ENCODE measurements at regions not wholly inside any gene's neighbourhood (a gene's known extent, or its start where the extent isn't known, plus 50 kb on each side); places are given as distances from the start of the nearest gene placed in this dataset.

DNA sequence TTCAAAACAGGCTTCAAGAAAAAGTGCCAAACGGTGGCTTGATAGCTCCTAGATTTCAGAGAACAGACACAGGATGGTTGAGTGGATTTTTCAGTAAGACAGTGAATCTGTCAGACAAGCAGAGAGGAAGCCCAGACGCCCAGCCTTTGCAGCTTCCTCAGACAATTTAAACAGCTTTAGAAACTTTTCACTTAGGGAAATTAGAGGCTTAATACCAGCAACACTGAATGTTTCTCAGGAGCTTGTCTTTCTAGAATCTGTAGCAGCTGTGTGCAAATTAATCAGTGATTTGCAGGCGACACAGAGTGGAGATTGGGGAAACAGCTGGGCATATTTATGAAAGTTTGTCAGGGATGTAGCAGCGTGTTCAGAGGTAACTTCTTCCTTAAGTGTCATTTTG is 362.1 kb downstream of the GALC start:
- H3K27ac ChIP-seq = no peak overlapping the region
- H3K27me3 ChIP-seq (replicated peaks) = no peaks in the 10 kb centered on the region
- TF ChIP-seq, protein P1, sequence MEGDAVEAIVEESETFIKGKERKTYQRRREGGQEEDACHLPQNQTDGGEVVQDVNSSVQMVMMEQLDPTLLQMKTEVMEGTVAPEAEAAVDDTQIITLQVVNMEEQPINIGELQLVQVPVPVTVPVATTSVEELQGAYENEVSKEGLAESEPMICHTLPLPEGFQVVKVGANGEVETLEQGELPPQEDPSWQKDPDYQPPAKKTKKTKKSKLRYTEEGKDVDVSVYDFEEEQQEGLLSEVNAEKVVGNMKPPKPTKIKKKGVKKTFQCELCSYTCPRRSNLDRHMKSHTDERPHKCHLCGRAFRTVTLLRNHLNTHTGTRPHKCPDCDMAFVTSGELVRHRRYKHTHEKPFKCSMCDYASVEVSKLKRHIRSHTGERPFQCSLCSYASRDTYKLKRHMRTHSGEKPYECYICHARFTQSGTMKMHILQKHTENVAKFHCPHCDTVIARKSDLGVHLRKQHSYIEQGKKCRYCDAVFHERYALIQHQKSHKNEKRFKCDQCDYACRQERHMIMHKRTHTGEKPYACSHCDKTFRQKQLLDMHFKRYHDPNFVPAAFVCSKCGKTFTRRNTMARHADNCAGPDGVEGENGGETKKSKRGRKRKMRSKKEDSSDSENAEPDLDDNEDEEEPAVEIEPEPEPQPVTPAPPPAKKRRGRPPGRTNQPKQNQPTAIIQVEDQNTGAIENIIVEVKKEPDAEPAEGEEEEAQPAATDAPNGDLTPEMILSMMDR (IDR thresholded peaks at IDR 0.05; ENCODE audit: low read depth, low read length, missing control alignments) = no peak
- H3K36me3 ChIP-seq (replicated peaks) = no peaks in the 10 kb centered on the region
- no peak overlapping the region for H3K4me3 ChIP-seq (ENCODE audit: low read depth, low read length)
- DNase-seq = no peak
- in situ Hi-C loops (cut with HindIII; ENCODE audit: low pct_ligation_motif_present, low sequenced_read_pairs) = no loop called here

DNA sequence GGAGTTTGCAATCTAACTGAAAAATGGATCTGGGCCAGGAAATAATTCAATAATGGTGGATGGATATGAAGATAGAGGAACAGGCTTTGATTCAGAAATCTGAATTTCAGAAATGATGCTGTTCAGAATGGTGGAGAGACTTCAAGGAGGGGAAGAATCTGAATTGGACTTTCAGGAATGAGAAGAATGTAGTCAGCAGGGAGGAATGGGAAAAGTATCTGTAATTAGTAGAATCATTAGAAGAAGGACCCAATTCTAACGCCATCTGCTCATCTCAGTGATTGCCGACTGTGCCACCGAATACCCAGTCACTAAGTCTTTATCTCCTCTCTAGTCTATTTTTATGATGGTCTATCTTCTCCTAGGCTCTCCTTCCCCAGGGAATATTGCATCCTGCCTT is 363.2 kb downstream of the GALC start:
- Histone ChIP-seq H3K27me3 (replicated peaks) (no peaks in the 10 kb centered on the region), H3K4me3 (ENCODE audit: low read depth, low read length) (no peak overlapping the region), H3K36me3 (replicated peaks) (no peaks in the 10 kb centered on the region), H3K27ac (no peak overlapping the region)
- in situ Hi-C loops (cut with HindIII; ENCODE audit: low pct_ligation_motif_present, low sequenced_read_pairs) = no loop called here
- TF ChIP-seq, protein P1 (IDR thresholded peaks at IDR 0.05; ENCODE audit: low read depth, low read length, missing control alignments) = no peak
- DNase-seq = no peak

DNA sequence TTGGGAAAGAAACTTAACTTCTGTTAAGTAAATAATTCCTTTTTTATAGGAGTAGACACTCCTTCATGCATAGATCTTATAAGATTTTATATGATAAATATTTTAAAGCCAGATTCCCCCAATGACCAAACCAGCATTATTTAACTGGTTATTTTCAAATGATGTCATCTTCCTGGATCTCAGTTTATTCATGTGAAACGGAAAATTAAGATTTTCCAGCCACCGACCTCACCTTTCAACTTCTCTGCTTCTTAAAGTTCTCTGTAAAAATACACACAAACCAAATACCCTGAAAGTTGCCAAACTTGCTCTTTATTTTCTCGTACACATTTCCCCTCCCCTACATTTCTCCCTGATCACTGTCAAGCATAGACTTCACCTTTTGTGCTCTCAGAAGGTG is 364.2 kb downstream of the GALC start:
- Histone ChIP-seq H3K4me3 (ENCODE audit: low read depth, low read length) (no peak overlapping the region), H3K27ac (no peak overlapping the region), H3K36me3 (replicated peaks) (no peaks in the 10 kb centered on the region), H3K27me3 (replicated peaks) (no peaks in the 10 kb centered on the region)
- TF ChIP-seq, protein P1 (IDR thresholded peaks at IDR 0.05; ENCODE audit: low read depth, low read length, missing control alignments) = no peak
- in situ Hi-C loops (cut with HindIII; ENCODE audit: low pct_ligation_motif_present, low sequenced_read_pairs) = no loop called here
- no peak for DNase-seq

DNA sequence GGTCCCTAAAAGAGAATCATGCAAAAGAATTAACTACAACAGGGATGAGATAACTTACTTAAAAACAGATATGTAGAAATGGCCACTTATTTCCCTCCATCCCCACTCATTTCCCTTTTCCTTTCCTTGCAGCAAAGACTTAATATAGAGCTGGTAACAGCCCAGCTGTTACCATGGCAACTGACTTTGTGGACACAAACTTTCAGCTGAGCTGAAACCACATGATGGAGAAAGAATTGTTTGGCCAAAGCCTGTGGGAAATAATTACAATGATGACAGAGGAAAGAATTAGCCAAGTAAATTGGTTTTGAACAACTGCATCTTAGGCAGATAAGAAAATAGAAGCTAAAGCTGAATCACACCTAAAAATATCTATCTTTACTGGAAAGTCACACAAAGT is 364.9 kb downstream of the GALC start:
- Histone ChIP-seq H3K4me3 (ENCODE audit: low read depth, low read length) (no peak overlapping the region), H3K27ac (no peak overlapping the region), H3K36me3 (replicated peaks) (no peaks in the 10 kb centered on the region), H3K27me3 (replicated peaks) (no peaks in the 10 kb centered on the region)
- TF ChIP-seq, protein P1 (IDR thresholded peaks at IDR 0.05; ENCODE audit: low read depth, low read length, missing control alignments) = no peak
- in situ Hi-C loops (cut with HindIII; ENCODE audit: low pct_ligation_motif_present, low sequenced_read_pairs) = no loop called here
- no peak for DNase-seq

DNA sequence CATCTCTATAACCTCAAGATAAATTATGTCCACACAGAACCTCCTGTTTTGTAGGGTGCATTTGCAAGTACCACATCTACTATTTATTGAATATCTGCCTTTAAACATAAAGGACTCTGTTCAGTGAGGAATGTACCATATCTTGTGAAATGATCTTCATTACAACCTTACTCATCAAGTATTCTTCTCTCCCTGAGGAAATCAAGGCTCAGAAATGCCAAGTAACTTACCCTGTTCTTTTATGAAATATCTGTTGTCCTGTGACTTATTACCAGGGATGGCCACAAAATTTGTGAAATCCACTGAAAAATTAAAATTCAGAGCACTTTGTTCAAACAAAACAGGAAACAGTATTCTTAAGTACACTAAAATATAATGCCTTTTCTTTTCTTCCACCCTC is 366.7 kb downstream of the GALC start:
- Histone ChIP-seq H3K4me3 (ENCODE audit: low read depth, low read length) (no peak overlapping the region), H3K36me3 (replicated peaks) (no peaks in the 10 kb centered on the region), H3K27me3 (replicated peaks) (no peaks in the 10 kb centered on the region), H3K27ac (no peak overlapping the region)
- TF ChIP-seq, protein P1 (IDR thresholded peaks at IDR 0.05; ENCODE audit: low read depth, low read length, missing control alignments) = no peak
- in situ Hi-C loops (cut with HindIII; ENCODE audit: low pct_ligation_motif_present, low sequenced_read_pairs) = no loop called here
- DNase-seq = no peak

DNA sequence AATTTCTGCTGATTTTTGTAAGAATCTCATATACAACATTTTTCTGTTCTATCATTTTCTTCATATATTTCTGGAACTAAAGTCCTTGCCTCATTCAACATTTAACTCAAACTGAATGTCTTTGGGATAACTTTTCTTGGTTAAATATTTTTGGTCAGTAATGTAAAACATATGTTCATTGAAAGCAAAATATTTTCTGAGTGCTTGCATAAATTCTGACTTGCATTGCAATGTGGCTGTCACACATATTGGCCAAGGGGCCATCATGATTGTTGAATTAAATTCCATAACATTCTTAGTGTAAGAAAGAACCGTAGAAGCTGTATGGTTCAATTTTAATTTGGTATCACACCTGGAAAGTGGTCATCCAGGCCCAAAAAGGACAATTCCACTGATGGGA is 369.4 kb downstream of the GALC start:
- no peak for DNase-seq
- TF ChIP-seq, protein P1 (IDR thresholded peaks at IDR 0.05; ENCODE audit: low read depth, low read length, missing control alignments) = no peak
- H3K36me3 ChIP-seq (replicated peaks) = no peaks in the 10 kb centered on the region
- in situ Hi-C loops (cut with HindIII; ENCODE audit: low pct_ligation_motif_present, low sequenced_read_pairs) = no loop called here
- H3K4me3 ChIP-seq (ENCODE audit: low read depth, low read length) = no peak overlapping the region
- no peak overlapping the region for H3K27ac ChIP-seq
- H3K27me3 ChIP-seq (replicated peaks) = no peaks in the 10 kb centered on the region
